PC-3 (cell line): ENCODE measurements at regions not wholly inside any gene's neighbourhood (a gene's known extent, or its start where the extent isn't known, plus 50 kb on each side); places are given as distances from the start of the nearest gene placed in this dataset.

ENCODE experiments used
- ATAC-seq: fragments of 200-7000 bp; cut with Tn5 transposase; 2 replicates; pipeline ENCODE4 v1.9.1; 2020; ENCODE audit warnings: mild to moderate bottlenecking, moderate library complexity
- BruUV-seq: library from RNA; stranded (reverse); fragments of 400-500 nt; replicated peaks from 2 replicates; lab custom pipeline; 2021; lab: Mats Ljungman, UMichigan
- CTCF ChIA-PET: fragments of 300-600 bp; sonication (Branson Sonifier 250); formaldehyde crosslinking; loops from one replicate; lab custom pipeline; 2022; ENCODE audit warnings: antibody characterized with exemption; lab: Charles Lee
- POLR2A ChIA-PET: fragments of 300-600 bp; sonication (Branson Sonifier 250); formaldehyde crosslinking; loops from one replicate; lab custom pipeline; 2022; ENCODE audit warnings: antibody characterized with exemption; ENCODE audit not compliant: unreplicated experiment; lab: Charles Lee
- DNase-seq: peaks from one replicate; pipeline ENCODE4 v3.0.0-alpha.2; 2015
- H2AFZ ChIP-seq: fragments of 300-600 bp; sonication (generic); 2 replicates; pipeline ENCODE4 v1.6.0; 2016; ENCODE audit warnings: antibody characterized with exemption, low read length
- H3F3A ChIP-seq: fragments of 300-600 bp; sonication (generic); one replicate; pipeline ENCODE4 v1.6.0; 2017; ENCODE audit warnings: antibody characterized with exemption, low read length, control low read depth, mild to moderate bottlenecking; ENCODE audit not compliant: unreplicated experiment
- H3K27ac ChIP-seq: fragments of 300-600 bp; sonication (generic); 2 replicates; pipeline ENCODE4 v1.5.1; 2016; ENCODE audit warnings: mild to moderate bottlenecking, low read length
- H3K27me3 ChIP-seq: fragments of 300-600 bp; sonication (generic); 2 replicates; pipeline ENCODE4 v1.6.1; 2016; ENCODE audit warnings: low read length, mixed read lengths
- H3K36me3 ChIP-seq: fragments of 300-600 bp; sonication (generic); 2 replicates; pipeline ENCODE4 v1.6.1; 2016; ENCODE audit warnings: low read depth, mixed run types, low read length, mixed read lengths
- H3K4me1 ChIP-seq: fragments of 300-600 bp; sonication (generic); 2 replicates; pipeline ENCODE4 v1.5.1; 2016; ENCODE audit warnings: low read length; ENCODE audit not compliant: insufficient read depth
- H3K4me2 ChIP-seq: fragments of 300-600 bp; sonication (generic); 2 replicates; pipeline ENCODE4 v1.6.0; 2016; ENCODE audit warnings: low read length
- H3K4me3 ChIP-seq: fragments of 300-600 bp; sonication (generic); 2 replicates; pipeline ENCODE4 v1.5.1; 2016; ENCODE audit warnings: mild to moderate bottlenecking, low read length, mixed read lengths
- H3K79me2 ChIP-seq: fragments of 300-600 bp; sonication (generic); 2 replicates; pipeline ENCODE4 v1.6.1; 2017; ENCODE audit warnings: low read length, mixed read lengths
- H3K9ac ChIP-seq: fragments of 300-600 bp; sonication (generic); 2 replicates; pipeline ENCODE4 v1.6.0; 2016; ENCODE audit warnings: mild to moderate bottlenecking, low read length
- H3K9me2 ChIP-seq: fragments of 300-600 bp; sonication (generic); replicated peaks from 2 replicates; pipeline ENCODE4 v1.6.1; 2016; ENCODE audit warnings: mixed run types, low read length, mixed read lengths
- H3K9me3 ChIP-seq: fragments of 300-600 bp; sonication (generic); 2 replicates; pipeline ENCODE4 v1.6.1; 2016; ENCODE audit warnings: low read length, mixed read lengths
- H4K20me1 ChIP-seq: fragments of 300-600 bp; sonication (generic); 2 replicates; pipeline ENCODE4 v1.6.1; 2016; ENCODE audit warnings: low read length, mixed read lengths
- CTCF ChIP-seq: fragments of 300-600 bp; sonication (generic); conservative IDR thresholded peaks from 2 replicates; pipeline ENCODE4 v1.5.1; 2017; ENCODE audit warnings: antibody characterized with exemption, low read depth, mild to moderate bottlenecking, low read length
- EZH2 ChIP-seq: fragments of 300-600 bp; sonication (generic); IDR thresholded peaks from one replicate; pipeline ENCODE4 v1.6.1; 2017; ENCODE audit warnings: antibody characterized with exemption, mild to moderate bottlenecking, low read length; ENCODE audit not compliant: unreplicated experiment
- EZH2phosphoT487 ChIP-seq: fragments of 300-600 bp; sonication (generic); IDR thresholded peaks from 2 replicates; pipeline ENCODE4 v1.6.1; 2018; ENCODE audit warnings: mild to moderate bottlenecking, antibody characterized with exemption, low read length, borderline replicate concordance
- intact Hi-C: fragments of 100-400 bp; cut with micrococcal nuclease; formaldehyde crosslinking; loops from 2 replicates; pipeline ENCODE4 v1.9.0; 2023

GRCh38 chr2:59827677-59828076 is 725.8 kb downstream of the BCL11A start:
- Histone ChIP-seq H4K20me1 (no peaks in the 10 kb centered on the region), H3K27me3 (peaks cover 21% of the 10 kb centered on the region), H3K9me2 (no peaks in the 10 kb centered on the region), H3K9me3 (no peaks in the 10 kb centered on the region), H3K36me3 (no peaks in the 10 kb centered on the region), H3K4me2 (no peak overlapping the region), H3K27ac (no peak overlapping the region), H3K4me3 (no peak overlapping the region), H3K4me1 (no peaks in the 10 kb centered on the region), H3K9ac (no peak overlapping the region), H2AFZ (no peak overlapping the region), H3F3A (no peaks in the 10 kb centered on the region), H3K79me2 (no peaks in the 10 kb centered on the region)
- ChIA-PET CTCF (no interaction called here), POLR2A (no interaction called here)
- TF ChIP-seq EZH2phosphoT487 = no peak
- no peak for TF ChIP-seq CTCF
- TF ChIP-seq EZH2 = no peak
- ATAC-seq = no peak
- DNase-seq = no peak
- BruUV-seq = no TSS peak
- intact Hi-C loops = no loop called here

GRCh38 chr2:59826177-59826576 is 727.3 kb downstream of the BCL11A start:
- ChIA-PET CTCF (no interaction called here), POLR2A (no interaction called here)
- Histone ChIP-seq H3F3A (no peaks in the 10 kb centered on the region), H3K4me2 (no peak overlapping the region), H4K20me1 (no peaks in the 10 kb centered on the region), H2AFZ (no peak overlapping the region), H3K9me3 (no peaks in the 10 kb centered on the region), H3K27me3 (peaks cover 21% of the 10 kb centered on the region), H3K9me2 (no peaks in the 10 kb centered on the region), H3K9ac (no peak overlapping the region), H3K27ac (no peak overlapping the region), H3K4me1 (no peaks in the 10 kb centered on the region), H3K36me3 (no peaks in the 10 kb centered on the region), H3K79me2 (no peaks in the 10 kb centered on the region), H3K4me3 (no peak overlapping the region)
- BruUV-seq = no TSS peak
- ATAC-seq = no peak
- DNase-seq = no peak
- intact Hi-C loops = no loop called here
- TF ChIP-seq CTCF (no peak), EZH2phosphoT487 (no peak)

GRCh38 chr2:59824314-59824713 is 729.1 kb downstream of the BCL11A start:
- TF ChIP-seq EZH2 = no peak
- no peak for TF ChIP-seq CTCF
- TF ChIP-seq EZH2phosphoT487 = no peak
- Histone ChIP-seq H4K20me1 (no peaks in the 10 kb centered on the region), H3K9me2 (no peaks in the 10 kb centered on the region), H3K79me2 (no peaks in the 10 kb centered on the region), H3K9me3 (no peaks in the 10 kb centered on the region), H3F3A (no peaks in the 10 kb centered on the region), H3K4me1 (no peaks in the 10 kb centered on the region), H3K9ac (no peak overlapping the region), H3K4me3 (no peak overlapping the region), H3K27me3 (peaks cover 16% of the 10 kb centered on the region), H3K27ac (no peak overlapping the region), H2AFZ (no peak overlapping the region), H3K36me3 (no peaks in the 10 kb centered on the region), H3K4me2 (no peak overlapping the region)
- intact Hi-C loops = no loop called here
- DNase-seq (no peak), ATAC-seq (no peak)
- POLR2A ChIA-PET = no interaction called here
- no TSS peak for BruUV-seq
- CTCF ChIA-PET = no interaction called here
